ENCODE measurements at regions not wholly inside any gene's neighbourhood (a gene's known extent, or its start where the extent isn't known, plus 50 kb on each side); places are given as distances from the start of the nearest gene placed in this dataset.

GRCh38 chr4:8796096-8796495 is 75.5 kb downstream of the HMX1 start:
- no peak for TF ChIP-seq CTCF (IDR thresholded peaks at IDR 0.05; ENCODE audit: control extremely low read depth, extremely low read depth, low read depth, missing control alignments)
- ChIA-PET CTCF (interaction anchor here (2.6 kb wide), 1 partner anchor 21 kb away, joined by 17 read pairs; no protein-coding TSS in a partner anchor), POLR2A (no interaction called here)
- no peak for DNase-seq (ENCODE audit: extremely low spot score)

- no peak for DNase-seq (ENCODE audit: extremely low spot score)
- POLR2A ChIA-PET: no interaction called here
- CTCF ChIA-PET: interaction anchor here (2.6 kb wide), 1 partner anchor 22 kb away, joined by 17 read pairs; no protein-coding TSS in a partner anchor
- TF ChIP-seq CTCF (IDR thresholded peaks at IDR 0.05; ENCODE audit: control extremely low read depth, extremely low read depth, low read depth, missing control alignments): no peak
Measured at GRCh38 chr4:8795140-8795539, 76.5 kb downstream of the HMX1 start.

GRCh38 chr4:8794491-8794890 is 77.1 kb downstream of the HMX1 start:
- ChIA-PET CTCF (no interaction called here), POLR2A (no interaction called here)
- TF ChIP-seq CTCF (IDR thresholded peaks at IDR 0.05; ENCODE audit: control extremely low read depth, extremely low read depth, low read depth, missing control alignments): no peak
- no peak for DNase-seq (ENCODE audit: extremely low spot score)

DNA sequence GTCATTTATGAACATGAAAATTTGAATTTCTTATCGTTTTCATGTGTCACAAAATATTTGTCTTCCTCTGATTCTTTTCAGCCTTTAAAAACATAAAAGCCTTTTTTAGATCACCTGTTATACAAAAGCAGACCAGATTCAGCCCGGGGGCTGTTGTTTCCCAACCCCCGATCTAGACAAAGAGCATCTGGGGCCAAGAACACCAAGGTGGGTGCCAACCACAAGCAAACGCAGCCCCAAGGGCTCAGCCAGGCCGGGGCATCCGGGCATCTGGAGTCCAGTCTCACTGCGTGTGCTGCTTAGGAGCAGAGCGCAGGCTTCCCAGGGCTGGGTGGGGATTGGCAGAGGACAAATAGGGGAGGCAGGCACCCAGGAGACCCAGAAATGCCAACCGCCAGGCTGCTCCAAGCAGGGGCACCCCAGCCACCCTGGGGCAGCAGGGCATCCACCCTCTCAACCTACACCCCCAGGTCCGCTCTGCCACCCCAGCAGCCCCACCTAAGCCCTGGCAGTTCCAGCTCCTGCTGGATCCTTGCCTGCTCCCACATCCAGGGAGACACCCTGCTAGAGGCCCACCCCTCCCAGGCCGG is 78.0 kb downstream of the HMX1 start:
- TF ChIP-seq CTCF (IDR thresholded peaks at IDR 0.05; ENCODE audit: control extremely low read depth, extremely low read depth, low read depth, missing control alignments): no peak
- DNase-seq (ENCODE audit: extremely low spot score): no peak
- POLR2A ChIA-PET: no interaction called here
- CTCF ChIA-PET: no interaction called here

DNA sequence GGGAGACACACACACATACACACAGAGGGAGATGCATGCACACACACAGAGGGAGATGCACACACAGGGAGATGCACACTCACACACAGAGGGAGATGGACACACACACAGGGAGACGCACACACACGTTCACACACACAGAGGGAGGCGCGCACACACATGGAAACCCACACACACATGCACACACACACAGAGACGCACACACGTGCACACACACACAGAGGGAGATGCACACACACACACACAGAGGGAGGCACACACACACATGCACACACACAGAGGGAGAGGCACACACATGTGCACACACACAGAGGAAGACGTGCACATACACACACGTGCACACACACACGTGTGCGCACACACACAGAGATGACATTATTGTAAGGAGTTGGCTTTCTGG is 79.1 kb downstream of the HMX1 start:
- no peak for DNase-seq (ENCODE audit: extremely low spot score)
- ChIA-PET CTCF (no interaction called here), POLR2A (no interaction called here)
- no peak for TF ChIP-seq CTCF (IDR thresholded peaks at IDR 0.05; ENCODE audit: control extremely low read depth, extremely low read depth, low read depth, missing control alignments)

- ChIA-PET CTCF (no interaction called here), POLR2A (no interaction called here)
- no peak for TF ChIP-seq CTCF (IDR thresholded peaks at IDR 0.05; ENCODE audit: control extremely low read depth, extremely low read depth, low read depth, missing control alignments)
- no peak for DNase-seq (ENCODE audit: extremely low spot score)
Measured at GRCh38 chr4:8791609-8792008, 80.0 kb downstream of the HMX1 start.

Measured in GM10248 (cell line).